GM23248 (cell line): ENCODE measurements at regions not wholly inside any gene's neighbourhood (a gene's known extent, or its start where the extent isn't known, plus 50 kb on each side); places are given as distances from the start of the nearest gene placed in this dataset.

Experiments
- EZH2 ChIP-seq: fragments of 200-600 bp; sonication (generic); IDR thresholded peaks from 2 replicates; pipeline ENCODE4 v1.6.1; 2018; ENCODE audit warnings: antibody characterized with exemption, mild to moderate bottlenecking; ENCODE audit not compliant: insufficient read depth, poor library complexity, severe bottlenecking
- EZH2phosphoT487 ChIP-seq: fragments of 200-600 bp; sonication (generic); IDR thresholded peaks from 2 replicates; pipeline ENCODE4 v1.6.1; 2018; ENCODE audit warnings: antibody characterized with exemption, moderate library complexity, mild to moderate bottlenecking, low read depth; ENCODE audit not compliant: insufficient read depth

DNA sequence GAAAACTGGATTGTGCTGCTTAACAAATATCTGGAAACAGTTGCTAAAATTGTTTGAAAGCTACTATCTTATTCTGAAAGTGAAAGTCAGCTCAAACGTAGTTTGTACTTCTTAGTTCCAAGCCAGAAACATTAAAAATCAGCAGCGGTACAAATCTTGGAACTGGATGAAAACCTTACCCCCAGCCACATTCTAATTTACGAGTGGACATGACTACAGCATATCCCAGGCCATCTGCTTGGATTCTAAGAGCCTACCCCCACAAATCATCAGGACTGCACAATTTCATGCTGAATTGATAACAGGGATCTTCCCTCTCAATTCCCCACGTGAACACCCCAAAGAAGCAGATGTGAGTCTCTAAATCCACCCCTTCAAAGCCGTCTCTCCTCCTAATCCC lies 158.7 kb upstream of the NCKAP5 start:
- TF ChIP-seq EZH2phosphoT487 (no peak), EZH2 (no peak)
